ENCODE measurements at regions not wholly inside any gene's neighbourhood (a gene's known extent, or its start where the extent isn't known, plus 50 kb on each side); places are given as distances from the start of the nearest gene placed in this dataset.
"Not testable (repeated sequence)": the region's sequence is repeated elsewhere in the genome, so short reads cannot be mapped to it uniquely, and the experiment has no call there.

- Histone ChIP-seq H3K4me1 (ENCODE audit: insufficient read depth, low read length) (no peaks in the 10 kb centered on the region), H3K4me3 (ENCODE audit: low read length) (no peak overlapping the region), H3K9ac (ENCODE audit: low read depth, low read length) (no peak overlapping the region), H3K27me3 (ENCODE audit: insufficient read depth, low read length) (no peaks in the 10 kb centered on the region), H3K27ac (ENCODE audit: low read depth, low read length) (no peak overlapping the region), H3K9me3 (ENCODE audit: insufficient read depth, low read depth, low read length) (peaks cover 21% of the 10 kb centered on the region), H3K36me3 (ENCODE audit: insufficient read depth, low read length) (no peaks in the 10 kb centered on the region)
- 92% methylated on average over 1 of the region's 1 CpG for WGBS
Observed at GRCh38 chr6:115071962-115072361, 729.1 kb upstream of the HS3ST5 start.

- H3K4me1 ChIP-seq (ENCODE audit: insufficient read depth, low read length), result no peaks in the 10 kb centered on the region
- 88% methylated on average over 6 of the region's 6 CpGs for WGBS
- H3K27ac ChIP-seq (ENCODE audit: low read depth, low read length), result no peak overlapping the region
- H3K9me3 ChIP-seq (ENCODE audit: insufficient read depth, low read depth, low read length), result peaks cover 21% of the 10 kb centered on the region
- no peaks in the 10 kb centered on the region for H3K36me3 ChIP-seq (ENCODE audit: insufficient read depth, low read length)
- H3K27me3 ChIP-seq (ENCODE audit: insufficient read depth, low read length), result no peaks in the 10 kb centered on the region
- H3K9ac ChIP-seq (ENCODE audit: low read depth, low read length), result no peak overlapping the region
- no peak overlapping the region for H3K4me3 ChIP-seq (ENCODE audit: low read length)
Observed at GRCh38 chr6:115067690-115068447, 725.0 kb upstream of the HS3ST5 start.

- Histone ChIP-seq H3K4me1 (ENCODE audit: insufficient read depth, low read length) (no peaks in the 10 kb centered on the region), H3K9me3 (ENCODE audit: insufficient read depth, low read depth, low read length) (no peaks in the 10 kb centered on the region), H3K36me3 (ENCODE audit: insufficient read depth, low read length) (no peaks in the 10 kb centered on the region), H3K4me3 (ENCODE audit: low read length) (no peak overlapping the region), H3K27me3 (ENCODE audit: insufficient read depth, low read length) (no peaks in the 10 kb centered on the region), H3K27ac (ENCODE audit: low read depth, low read length) (no peak overlapping the region), H3K9ac (ENCODE audit: low read depth, low read length) (no peak overlapping the region)
- 100% methylated on average over 1 of the region's 2 CpGs for WGBS
Observed at GRCh38 chr6:115064680-115065079, 721.9 kb upstream of the HS3ST5 start.

GRCh38 chr6:115060581-115060980 lies 717.8 kb upstream of the HS3ST5 start:
- H3K9me3 ChIP-seq (ENCODE audit: insufficient read depth, low read depth, low read length), result no peaks in the 10 kb centered on the region
- H3K4me3 ChIP-seq (ENCODE audit: low read length), result no peak overlapping the region
- no peak overlapping the region for H3K27ac ChIP-seq (ENCODE audit: low read depth, low read length)
- no peaks in the 10 kb centered on the region for H3K4me1 ChIP-seq (ENCODE audit: insufficient read depth, low read length)
- H3K27me3 ChIP-seq (ENCODE audit: insufficient read depth, low read length), result peaks cover 2% of the 10 kb centered on the region
- no peak overlapping the region for H3K9ac ChIP-seq (ENCODE audit: low read depth, low read length)
- H3K36me3 ChIP-seq (ENCODE audit: insufficient read depth, low read length), result no peaks in the 10 kb centered on the region

- H3K36me3 ChIP-seq (ENCODE audit: insufficient read depth, low read length), result no peaks in the 10 kb centered on the region
- WGBS, result 96% methylated on average over 2 of the region's 3 CpGs
- H3K27me3 ChIP-seq (ENCODE audit: insufficient read depth, low read length), result peaks cover 13% of the 10 kb centered on the region
- H3K4me1 ChIP-seq (ENCODE audit: insufficient read depth, low read length), result no peaks in the 10 kb centered on the region
- no peak overlapping the region for H3K4me3 ChIP-seq (ENCODE audit: low read length)
- no peaks in the 10 kb centered on the region for H3K9me3 ChIP-seq (ENCODE audit: insufficient read depth, low read depth, low read length)
- no peak overlapping the region for H3K27ac ChIP-seq (ENCODE audit: low read depth, low read length)
- H3K9ac ChIP-seq (ENCODE audit: low read depth, low read length), result no peak overlapping the region
Observed at GRCh38 chr6:115058414-115059211, 715.8 kb upstream of the HS3ST5 start.

GRCh38 chr6:115055579-115055978 lies 712.8 kb upstream of the HS3ST5 start:
- no peaks in the 10 kb centered on the region for H3K9me3 ChIP-seq (ENCODE audit: insufficient read depth, low read depth, low read length)
- no peaks in the 10 kb centered on the region for H3K4me1 ChIP-seq (ENCODE audit: insufficient read depth, low read length)
- H3K27me3 ChIP-seq (ENCODE audit: insufficient read depth, low read length), result peaks cover 20% of the 10 kb centered on the region
- H3K4me3 ChIP-seq (ENCODE audit: low read length), result no peak overlapping the region
- H3K9ac ChIP-seq (ENCODE audit: low read depth, low read length), result no peak overlapping the region
- no peak overlapping the region for H3K27ac ChIP-seq (ENCODE audit: low read depth, low read length)
- no peaks in the 10 kb centered on the region for H3K36me3 ChIP-seq (ENCODE audit: insufficient read depth, low read length)

GRCh38 chr6:115054242-115054641 lies 711.4 kb upstream of the HS3ST5 start:
- 60% methylated on average over 1 of the region's 3 CpGs for WGBS
- not testable (repeated sequence) for H3K4me3 ChIP-seq (ENCODE audit: low read length); H3K27ac ChIP-seq (ENCODE audit: low read depth, low read length); H3K9me3 ChIP-seq (ENCODE audit: insufficient read depth, low read depth, low read length); H3K9ac ChIP-seq (ENCODE audit: low read depth, low read length); H3K36me3 ChIP-seq (ENCODE audit: insufficient read depth, low read length); H3K4me1 ChIP-seq (ENCODE audit: insufficient read depth, low read length)
- peaks cover 20% of the 10 kb centered on the region for H3K27me3 ChIP-seq (ENCODE audit: insufficient read depth, low read length)

- H3K27ac ChIP-seq (ENCODE audit: low read depth, low read length), result no peak overlapping the region
- H3K4me3 ChIP-seq (ENCODE audit: low read length), result no peak overlapping the region
- no peak overlapping the region for H3K9ac ChIP-seq (ENCODE audit: low read depth, low read length)
- WGBS, result 95% methylated on average over 1 of the region's 3 CpGs
- H3K27me3 ChIP-seq (ENCODE audit: insufficient read depth, low read length), result peaks cover 20% of the 10 kb centered on the region
- no peaks in the 10 kb centered on the region for H3K36me3 ChIP-seq (ENCODE audit: insufficient read depth, low read length)
- no peaks in the 10 kb centered on the region for H3K9me3 ChIP-seq (ENCODE audit: insufficient read depth, low read depth, low read length)
- no peaks in the 10 kb centered on the region for H3K4me1 ChIP-seq (ENCODE audit: insufficient read depth, low read length)
Observed at GRCh38 chr6:115053169-115053860, 710.5 kb upstream of the HS3ST5 start.

GRCh38 chr6:115016593-115016992 lies 673.8 kb upstream of the HS3ST5 start:
- H3K9me3 ChIP-seq (ENCODE audit: insufficient read depth, low read depth, low read length), result peaks cover 10% of the 10 kb centered on the region
- H3K4me1 ChIP-seq (ENCODE audit: insufficient read depth, low read length), result no peaks in the 10 kb centered on the region
- H3K27ac ChIP-seq (ENCODE audit: low read depth, low read length), result no peak overlapping the region
- H3K4me3 ChIP-seq (ENCODE audit: low read length), result no peak overlapping the region
- WGBS, result 83% methylated on average over 2 of the region's 2 CpGs
- no peaks in the 10 kb centered on the region for H3K27me3 ChIP-seq (ENCODE audit: insufficient read depth, low read length)
- no peaks in the 10 kb centered on the region for H3K36me3 ChIP-seq (ENCODE audit: insufficient read depth, low read length)
- H3K9ac ChIP-seq (ENCODE audit: low read depth, low read length), result no peak overlapping the region

- no peak overlapping the region for H3K9ac ChIP-seq (ENCODE audit: low read depth, low read length)
- no peaks in the 10 kb centered on the region for H3K36me3 ChIP-seq (ENCODE audit: insufficient read depth, low read length)
- H3K9me3 ChIP-seq (ENCODE audit: insufficient read depth, low read depth, low read length), result peaks cover 5% of the 10 kb centered on the region; the same call in 1 of the 2 replicates
- no peaks in the 10 kb centered on the region for H3K27me3 ChIP-seq (ENCODE audit: insufficient read depth, low read length)
- no peaks in the 10 kb centered on the region for H3K4me1 ChIP-seq (ENCODE audit: insufficient read depth, low read length)
- H3K4me3 ChIP-seq (ENCODE audit: low read length), result no peak overlapping the region
- 87% methylated on average over 3 of the region's 4 CpGs for WGBS
- H3K27ac ChIP-seq (ENCODE audit: low read depth, low read length), result no peak overlapping the region
Observed at GRCh38 chr6:115004982-115005381, 662.2 kb upstream of the HS3ST5 start.

- no peaks in the 10 kb centered on the region for H3K36me3 ChIP-seq (ENCODE audit: insufficient read depth, low read length)
- peaks cover 5% of the 10 kb centered on the region; the same call in 1 of the 2 replicates for H3K9me3 ChIP-seq (ENCODE audit: insufficient read depth, low read depth, low read length)
- no peaks in the 10 kb centered on the region for H3K4me1 ChIP-seq (ENCODE audit: insufficient read depth, low read length)
- no peak overlapping the region for H3K4me3 ChIP-seq (ENCODE audit: low read length)
- no peak overlapping the region for H3K9ac ChIP-seq (ENCODE audit: low read depth, low read length)
- WGBS, result 100% methylated on average over 1 of the region's 1 CpG
- no peaks in the 10 kb centered on the region for H3K27me3 ChIP-seq (ENCODE audit: insufficient read depth, low read length)
- H3K27ac ChIP-seq (ENCODE audit: low read depth, low read length), result no peak overlapping the region
Observed at GRCh38 chr6:115004204-115004603, 661.4 kb upstream of the HS3ST5 start.
